Liver (tissue), 8 donors: ENCODE measurements at regions not wholly inside any gene's neighbourhood (a gene's known extent, or its start where the extent isn't known, plus 50 kb on each side); places are given as distances from the start of the nearest gene placed in this dataset.

Experiments used
- DNase-seq: peaks from one replicate; pipeline ENCODE4 v3.0.0-alpha.2; 2017; ENCODE audit warnings: low spot score
- H3K27ac ChIP-seq, 2 donors: one replicate each; pipeline ENCODE4 v1.7.0; 2013; ENCODE audit warnings: inconsistent platforms in 2 of 2, low read length in 2 of 2, control low read depth in 1 of 2, low read depth in 1 of 2, mild to moderate bottlenecking in 1 of 2
- H3K27me3 ChIP-seq, 4 donors: one replicate each; pipeline versions ENCODE4 v1.6.1 to v1.7.0; 2013; ENCODE audit warnings: low read length in 3 of 4, inconsistent platforms in 1 of 4, mild to moderate bottlenecking in 1 of 4, moderate library complexity in 1 of 4; ENCODE audit not compliant: control insufficient read depth in 4 of 4, insufficient read depth in 4 of 4
- H3K36me3 ChIP-seq, 4 donors: one replicate each; pipeline versions ENCODE4 v1.6.1 to v1.7.0; 2013; ENCODE audit warnings: low read length in 3 of 4, mild to moderate bottlenecking in 3 of 4, low read depth in 1 of 4, moderate library complexity in 1 of 4; ENCODE audit not compliant: control insufficient read depth in 4 of 4, insufficient read depth in 3 of 4
- H3K4me1 ChIP-seq, 4 donors: one replicate each; pipeline versions ENCODE4 v1.6.1 to v1.7.0; 2013; ENCODE audit warnings: low read length in 3 of 4, mild to moderate bottlenecking in 3 of 4, moderate library complexity in 1 of 4; ENCODE audit not compliant: control insufficient read depth in 4 of 4, insufficient read depth in 4 of 4
- H3K4me3 ChIP-seq, 3 donors: one replicate each; pipeline versions ENCODE4 v1.6.1 to v1.7.0; 2013; ENCODE audit warnings: low read length in 3 of 3, control low read depth in 1 of 3, low read depth in 1 of 3, mild to moderate bottlenecking in 1 of 3
- H3K9ac ChIP-seq, 2 donors: one replicate each; pipeline ENCODE4 v1.7.0; 2013; ENCODE audit warnings: low read length in 2 of 2, mild to moderate bottlenecking in 2 of 2, moderate library complexity in 2 of 2, control low read depth in 1 of 2, low read depth in 1 of 2
- H3K9me3 ChIP-seq, 4 donors: one replicate each; pipeline versions ENCODE4 v1.6.1 to v1.7.0; 2013; ENCODE audit warnings: low read length in 3 of 4; ENCODE audit not compliant: control insufficient read depth in 4 of 4
- ATF3 ChIP-seq: IDR thresholded peaks from 2 replicates; pipeline ENCODE4 v1.6.1; 2016; ENCODE audit warnings: antibody characterized with exemption
- CTCF ChIP-seq: fragments of 150-350 bp; IDR thresholded peaks from 2 replicates; pipeline ENCODE4 v1.5.1; 2017; ENCODE audit warnings: improper control_type of control experiment, low read depth, low read length; ENCODE audit not compliant: missing input control
- EGR1 ChIP-seq, 2 donors: IDR thresholded peaks; 2 replicates each; pipeline ENCODE4 v1.6.1; 2016 to 2018; ENCODE audit warnings: antibody characterized with exemption in 2 of 2, low read depth in 2 of 2
- FOXA1 ChIP-seq: IDR thresholded peaks from 2 replicates; pipeline ENCODE4 v1.6.1; 2016; ENCODE audit warnings: antibody characterized with exemption
- FOXA2 ChIP-seq: IDR thresholded peaks from 2 replicates; pipeline ENCODE4 v1.6.1; 2016; ENCODE audit warnings: antibody characterized with exemption
- GABPA ChIP-seq, 2 donors: IDR thresholded peaks in 1 of 2; conservative IDR thresholded peaks in 1 of 2; 2 replicates each; pipeline ENCODE4 v1.6.1; 2016; ENCODE audit warnings: antibody characterized with exemption in 2 of 2, mild to moderate bottlenecking in 1 of 2, moderate library complexity in 1 of 2
- HNF4A ChIP-seq, 2 donors: conservative IDR thresholded peaks; 2 replicates each; pipeline ENCODE4 v1.6.1; 2016; ENCODE audit warnings: antibody characterized with exemption in 2 of 2, mild to moderate bottlenecking in 2 of 2
- HNF4G ChIP-seq: IDR thresholded peaks from 2 replicates; pipeline ENCODE4 v1.6.1; 2016; ENCODE audit warnings: antibody characterized with exemption
- JUND ChIP-seq, 2 donors: IDR thresholded peaks; 2 replicates each; pipeline ENCODE4 v1.6.1; 2016; ENCODE audit warnings: antibody characterized with exemption in 2 of 2
- MAX ChIP-seq: IDR thresholded peaks from 2 replicates; pipeline ENCODE4 v1.6.1; 2016; ENCODE audit warnings: antibody characterized with exemption
- NR2F2 ChIP-seq: IDR thresholded peaks from 2 replicates; pipeline ENCODE4 v1.6.1; 2016; ENCODE audit warnings: antibody characterized with exemption
- RAD21 ChIP-seq, 2 donors: IDR thresholded peaks; 2 replicates each; pipeline ENCODE4 v1.6.1; 2016; ENCODE audit warnings: antibody characterized with exemption in 2 of 2, mild to moderate bottlenecking in 2 of 2
- REST ChIP-seq: IDR thresholded peaks from 2 replicates; pipeline ENCODE4 v1.6.1; 2016; ENCODE audit warnings: antibody characterized with exemption, mild to moderate bottlenecking
- RXRA ChIP-seq, 2 donors: IDR thresholded peaks; 2 replicates each; pipeline ENCODE4 v1.6.1; 2017 to 2018; ENCODE audit warnings: antibody characterized with exemption in 2 of 2, mild to moderate bottlenecking in 1 of 2
- SP1 ChIP-seq: IDR thresholded peaks from 2 replicates; pipeline ENCODE4 v1.6.1; 2018; ENCODE audit warnings: antibody characterized with exemption, mild to moderate bottlenecking
- TAF1 ChIP-seq: conservative IDR thresholded peaks from 2 replicates; pipeline ENCODE4 v1.6.1; 2016; ENCODE audit warnings: antibody characterized with exemption, mild to moderate bottlenecking
- YY1 ChIP-seq: IDR thresholded peaks from 2 replicates; pipeline ENCODE4 v1.6.1; 2016; ENCODE audit warnings: antibody characterized with exemption, mild to moderate bottlenecking
- ZBTB33 ChIP-seq: IDR thresholded peaks from 2 replicates; pipeline ENCODE4 v1.6.1; 2016; ENCODE audit warnings: antibody characterized with exemption
- WGBS: extraction: QIAGEN DNeasy Blood & Tissue Kit; methylation state at CpG from one replicate; pipeline ENCODE4 v1.1.7; 2013; 5-methylcytosine and 5-hydroxymethylcytosine counted together
- donor health status: healthy.
- donor health status: healthy.
- donor health status: healthy.
- donor health status: healthy.
- donor health status: healthy.

GRCh38 chr10:123567984-123568739, 98.0 kb upstream of the GPR26 start:
- no peak for DNase-seq
- TF ChIP-seq CTCF: no peak
- no peak for TF ChIP-seq ATF3
- TF ChIP-seq FOXA2: no peak
- no peak for TF ChIP-seq NR2F2
- TF ChIP-seq SP1: no peak
- no peak for TF ChIP-seq TAF1
- TF ChIP-seq EGR1 (IDR thresholded peaks at IDR 0.05; ENCODE audit: low read depth in 2 of 2): no peak
- no peak for TF ChIP-seq RAD21 (IDR thresholded peaks at IDR 0.05)
- no peak for TF ChIP-seq HNF4A (conservative IDR thresholded peaks at IDR 0.05)
- TF ChIP-seq HNF4G: no peak
- no peak for TF ChIP-seq MAX
- no peak for TF ChIP-seq RXRA (IDR thresholded peaks at IDR 0.05)
- no peak for TF ChIP-seq ZBTB33
- no peak for TF ChIP-seq FOXA1
- TF ChIP-seq GABPA (IDR thresholded peaks at IDR 0.05 in 1 of 2, conservative IDR thresholded peaks at IDR 0.05 in 1 of 2): no peak
- no peak for TF ChIP-seq JUND (IDR thresholded peaks at IDR 0.05)
- no peak for TF ChIP-seq REST
- TF ChIP-seq YY1: no peak

More at GRCh38 chr10:123567984-123568739, 98.0 kb upstream of the GPR26 start:
- H3K4me1 ChIP-seq: no peaks in the 10 kb centered on the region
- peaks cover 0 to 12% (median 2%) of the 10 kb centered on the region in 4 donors for H3K27me3 ChIP-seq
- no peak overlapping the region for H3K27ac ChIP-seq
- no peaks in the 10 kb centered on the region for H3K36me3 ChIP-seq
- H3K9ac ChIP-seq: no peak overlapping the region
- H3K9me3 ChIP-seq: no peaks in the 10 kb centered on the region
- no peak overlapping the region for H3K4me3 ChIP-seq
- WGBS: 86% methylated on average over 21 of the region's 21 CpGs
